ENCODE measurements at regions not wholly inside any gene's neighbourhood (a gene's known extent, or its start where the extent isn't known, plus 50 kb on each side); places are given as distances from the start of the nearest gene placed in this dataset.
"Not testable (repeated sequence)": the region's sequence is repeated elsewhere in the genome, so short reads cannot be mapped to it uniquely, and the experiment has no call there.

GRCh38 chr5:74446725-74447241 lies 193.7 kb downstream of the ENC1 start:
- WGBS: 59% methylated on average over 11 of the region's 12 CpGs
- DNase-seq (ENCODE audit: low spot score in 2 of 2): no peak
- TF ChIP-seq CTCF (IDR thresholded peaks at IDR 0.05) (no peak), POLR2A (IDR thresholded peaks at IDR 0.05) (no peak)
- no peaks in the 10 kb centered on the region for H3K4me1 ChIP-seq
- no peaks in the 10 kb centered on the region for H3K36me3 ChIP-seq
- no peak overlapping the region for H3K27ac ChIP-seq
- no peaks in the 10 kb centered on the region for H3K9me3 ChIP-seq
- H3K27me3 ChIP-seq: no peaks in the 10 kb centered on the region
- no peak overlapping the region for H3K4me3 ChIP-seq

GRCh38 chr5:74442466-74442865 lies 198.1 kb downstream of the ENC1 start:
- H3K9me3 ChIP-seq: no peaks in the 10 kb centered on the region
- no peak overlapping the region for H3K4me3 ChIP-seq
- H3K4me1 ChIP-seq: peaks cover 3% of the 10 kb centered on the region
- TF ChIP-seq POLR2A (IDR thresholded peaks at IDR 0.05) (no peak), POLR2AphosphoS5 (IDR thresholded peaks at IDR 0.05) (no peak), CTCF (IDR thresholded peaks at IDR 0.05) (no peak), EP300 (IDR thresholded peaks at IDR 0.05) (no peak)
- no peaks in the 10 kb centered on the region for H3K27me3 ChIP-seq
- DNase-seq (ENCODE audit: low spot score in 2 of 2): no peak
- no peaks in the 10 kb centered on the region for H3K36me3 ChIP-seq
- no peak overlapping the region for H3K27ac ChIP-seq
- WGBS: 48% methylated on average over 3 of the region's 3 CpGs

GRCh38 chr5:74441616-74442015 lies 198.9 kb downstream of the ENC1 start:
- H3K36me3 ChIP-seq: no peaks in the 10 kb centered on the region
- no peak for TF ChIP-seq EP300 (IDR thresholded peaks at IDR 0.05)
- TF ChIP-seq POLR2A (IDR thresholded peaks at IDR 0.05): no peak
- TF ChIP-seq CTCF (IDR thresholded peaks at IDR 0.05): no peak
- TF ChIP-seq POLR2AphosphoS5 (IDR thresholded peaks at IDR 0.05): no peak
- H3K9me3 ChIP-seq: no peaks in the 10 kb centered on the region
- peaks cover 3% of the 10 kb centered on the region for H3K4me1 ChIP-seq
- 83% methylated on average over 5 of the region's 5 CpGs for WGBS
- DNase-seq (ENCODE audit: low spot score in 2 of 2): no peak
- H3K27ac ChIP-seq: no peak overlapping the region
- H3K4me3 ChIP-seq: no peak overlapping the region
- no peaks in the 10 kb centered on the region for H3K27me3 ChIP-seq

GRCh38 chr5:74440341-74440740 lies 200.2 kb downstream of the ENC1 start:
- TF ChIP-seq POLR2A (IDR thresholded peaks at IDR 0.05) (no peak), EP300 (IDR thresholded peaks at IDR 0.05) (no peak), CTCF (IDR thresholded peaks at IDR 0.05) (no peak), POLR2AphosphoS5 (IDR thresholded peaks at IDR 0.05) (no peak)
- WGBS: 64% methylated on average over 2 of the region's 2 CpGs
- Histone ChIP-seq H3K27ac (no peak overlapping the region), H3K36me3 (no peaks in the 10 kb centered on the region), H3K9me3 (no peaks in the 10 kb centered on the region), H3K27me3 (no peaks in the 10 kb centered on the region), H3K4me3 (no peak overlapping the region), H3K4me1 (peaks cover 3% of the 10 kb centered on the region)
- DNase-seq (ENCODE audit: low spot score in 2 of 2): no peak

GRCh38 chr5:74437870-74438269 lies 202.7 kb downstream of the ENC1 start:
- H3K4me3 ChIP-seq; H3K27ac ChIP-seq; DNase-seq (ENCODE audit: low spot score in 2 of 2); H3K9me3 ChIP-seq; H3K27me3 ChIP-seq; H3K36me3 ChIP-seq: not testable (repeated sequence)
- WGBS: 73% methylated on average over 2 of the region's 2 CpGs
- H3K4me1 ChIP-seq: peaks cover 18% of the 10 kb centered on the region
